ENCODE measurements at regions not wholly inside any gene's neighbourhood (a gene's known extent, or its start where the extent isn't known, plus 50 kb on each side); places are given as distances from the start of the nearest gene placed in this dataset.

GRCh38 chr2:10223932-10224720, 78.6 kb upstream of the HPCAL1 start:
- TF ChIP-seq CTCF (IDR thresholded peaks at IDR 0.05; ENCODE audit: insufficient read depth, low read depth, low read length), result no peak
- H3K4me3 ChIP-seq (ENCODE audit: low read depth, low read length), result no peak overlapping the region
- DNase-seq (ENCODE audit: low read depth), result no peak

- H3K4me3 ChIP-seq (ENCODE audit: low read depth, low read length), result no peak overlapping the region
- no peak for TF ChIP-seq CTCF (IDR thresholded peaks at IDR 0.05; ENCODE audit: insufficient read depth, low read depth, low read length)
- DNase-seq (ENCODE audit: low read depth), result no peak
These were observed 78.0 kb upstream of the HPCAL1 start for GRCh38 chr2:10224734-10225133.

- no peak for TF ChIP-seq CTCF (IDR thresholded peaks at IDR 0.05; ENCODE audit: insufficient read depth, low read depth, low read length)
- no peak overlapping the region for H3K4me3 ChIP-seq (ENCODE audit: low read depth, low read length)
- no peak for DNase-seq (ENCODE audit: low read depth)
These were observed 77.2 kb upstream of the HPCAL1 start for GRCh38 chr2:10225291-10226037.

GRCh38 chr2:10226038-10226724, 76.5 kb upstream of the HPCAL1 start:
- TF ChIP-seq CTCF (IDR thresholded peaks at IDR 0.05; ENCODE audit: insufficient read depth, low read depth, low read length), result no peak
- no peak for DNase-seq (ENCODE audit: low read depth)
- H3K4me3 ChIP-seq (ENCODE audit: low read depth, low read length), result no peak overlapping the region

- H3K4me3 ChIP-seq (ENCODE audit: low read depth, low read length), result no peak overlapping the region
- no peak for DNase-seq (ENCODE audit: low read depth)
- no peak for TF ChIP-seq CTCF (IDR thresholded peaks at IDR 0.05; ENCODE audit: insufficient read depth, low read depth, low read length)
These were observed 73.9 kb upstream of the HPCAL1 start for GRCh38 chr2:10228611-10229365.

- H3K4me3 ChIP-seq (ENCODE audit: low read depth, low read length), result no peak overlapping the region
- DNase-seq (ENCODE audit: low read depth), result no peak
- TF ChIP-seq CTCF (IDR thresholded peaks at IDR 0.05; ENCODE audit: insufficient read depth, low read depth, low read length), result no peak
These were observed 73.1 kb upstream of the HPCAL1 start for GRCh38 chr2:10229462-10230099.
